ENCODE measurements at regions not wholly inside any gene's neighbourhood (a gene's known extent, or its start where the extent isn't known, plus 50 kb on each side); places are given as distances from the start of the nearest gene placed in this dataset.

GRCh38 chr9:135281791-135282737, 194.6 kb downstream of the OLFM1 start:
- no peak for TF ChIP-seq CTCF (IDR thresholded peaks at IDR 0.05; ENCODE audit: insufficient read depth, low read length, poor library complexity, severe bottlenecking)
- no peak for TF ChIP-seq EZH2phosphoT487 (conservative IDR thresholded peaks at IDR 0.05; ENCODE audit: low read length)
